T-cell (primary cell): ENCODE measurements at regions not wholly inside any gene's neighbourhood (a gene's known extent, or its start where the extent isn't known, plus 50 kb on each side); places are given as distances from the start of the nearest gene placed in this dataset.

Source experiments
- ATAC-seq, 4 experiments: fragments of 200-7000 bp in 3 of 4; fragments of 150-1000 bp in 1 of 4; cut with Tn5 transposase; replicated peaks in 1 of 4; 1 replicate in 3 of 4; 2 replicates in 1 of 4; pipeline ENCODE4 v1.10.0; 2021; ENCODE audit warnings: moderate library complexity in 3 of 4, mild to moderate bottlenecking in 2 of 4, moderate number of reproducible peaks in 1 of 4
- CTCF ChIA-PET, 2 donors: fragments of 300-600 bp; sonication (Branson Sonifier 250); formaldehyde crosslinking; loops; one replicate each; lab custom pipeline; 2022; ENCODE audit warnings: antibody characterized with exemption in 2 of 2; lab: Charles Lee
- POLR2A ChIA-PET, 2 donors: fragments of 300-600 bp; sonication (Branson Sonifier 250); formaldehyde crosslinking; loops; one replicate each; lab custom pipeline; 2022; ENCODE audit warnings: antibody characterized with exemption in 2 of 2; lab: Charles Lee
- DNase-seq, 35 experiments: peaks; one replicate each; pipeline versions ENCODE4 v3.0.0 to v3.0.0-alpha.2; 2013 to 2023
- H3K27ac ChIP-seq: one replicate; pipeline ENCODE4 v1.5.1; 2013; ENCODE audit warnings: low read length
- H3K27me3 ChIP-seq, 2 experiments: replicated peaks in 1 of 2; 1 replicate in 1 of 2; 2 replicates in 1 of 2; pipeline versions ENCODE4 v1.6.1 to v1.7.0; 2013; ENCODE audit warnings: low read length in 1 of 2, mixed read lengths in 1 of 2; ENCODE audit not compliant: control insufficient read depth in 2 of 2, insufficient read depth in 2 of 2; ENCODE audit errors: extremely low read depth in 1 of 2
- H3K36me3 ChIP-seq, 2 donors: 1 replicate in 1 of 2; 2 replicates in 1 of 2; pipeline versions ENCODE4 v1.6.1 to v1.7.0; 2013; ENCODE audit warnings: low read length in 1 of 2; ENCODE audit not compliant: control insufficient read depth in 2 of 2, insufficient read depth in 1 of 2; ENCODE audit errors: extremely low read depth in 1 of 2
- H3K4me1 ChIP-seq, 2 experiments: 1 replicate in 1 of 2; 2 replicates in 1 of 2; pipeline versions ENCODE4 v1.6.1 to v1.7.0; 2013; ENCODE audit warnings: low read length in 2 of 2, mixed read lengths in 1 of 2; ENCODE audit not compliant: insufficient read depth in 2 of 2, control insufficient read depth in 1 of 2; ENCODE audit errors: extremely low read depth in 1 of 2
- H3K4me3 ChIP-seq, 2 donors: 1 replicate in 1 of 2; 2 replicates in 1 of 2; pipeline versions ENCODE4 v1.5.1 to v1.7.0; 2013; ENCODE audit warnings: mild to moderate bottlenecking in 2 of 2, low read length in 1 of 2, moderate library complexity in 1 of 2; ENCODE audit not compliant: control insufficient read depth in 1 of 2; ENCODE audit errors: extremely low read depth in 1 of 2
- H3K9me3 ChIP-seq: 2 replicates; pipeline ENCODE4 v1.7.0; 2013
- H3K27ac Mint-ChIP-seq, 2 donors: one replicate each; pipeline ENCODE4 v1.8.0; 2020 to 2021; ENCODE audit warnings: mild to moderate bottlenecking in 2 of 2, mixed read lengths in 2 of 2
- H3K27me3 Mint-ChIP-seq, 2 donors: one replicate each; pipeline ENCODE4 v1.8.0; 2021 to 2022; ENCODE audit warnings: mixed read lengths in 2 of 2
- H3K36me3 Mint-ChIP-seq: one replicate; pipeline ENCODE4 v1.8.0; 2021; ENCODE audit warnings: mixed read lengths
- H3K4me1 Mint-ChIP-seq, 3 donors: one replicate each; pipeline ENCODE4 v1.8.0; 2020 to 2022; ENCODE audit warnings: mixed read lengths in 3 of 3, mild to moderate bottlenecking in 1 of 3
- H3K4me3 Mint-ChIP-seq, 3 donors: one replicate each; pipeline ENCODE4 v1.8.0; 2020 to 2022; ENCODE audit warnings: mild to moderate bottlenecking in 3 of 3, mixed read lengths in 3 of 3, moderate library complexity in 3 of 3
- H3K9me3 Mint-ChIP-seq, 3 donors: one replicate each; pipeline ENCODE4 v1.8.0; 2020 to 2022; ENCODE audit warnings: mixed read lengths in 3 of 3
- WGBS: methylation state at CpG from one replicate; pipeline ENCODE4 v1.1.5; 2013; ENCODE audit warnings: missing lambda C conversion rate; ENCODE audit not compliant: insufficient coverage; 5-methylcytosine and 5-hydroxymethylcytosine counted together

- peaks cover 4 to 5% of the 10 kb centered on the region in 2 donors for H3K27me3 Mint-ChIP-seq
- peaks cover 0 to 4% of the 10 kb centered on the region in 2 experiments for H3K27me3 ChIP-seq
- WGBS: 97% methylated on average over 3 of the region's 5 CpGs
- H3K36me3 Mint-ChIP-seq: no peaks in the 10 kb centered on the region
- H3K27ac Mint-ChIP-seq: no peak overlapping the region
- no peak overlapping the region for H3K27ac ChIP-seq
- H3K4me1 ChIP-seq: no peaks in the 10 kb centered on the region
- H3K4me3 ChIP-seq: no peak overlapping the region
- peaks cover 0 to 2% (median 0%) of the 10 kb centered on the region in 3 donors for H3K9me3 Mint-ChIP-seq
- ChIA-PET CTCF (no interaction called here), POLR2A (interaction anchor here in 1 of 2 donors (0.6 kb wide), 1 partner anchor 16 kb away, joined by 4 read pairs; no protein-coding TSS in a partner anchor)
- H3K9me3 ChIP-seq: no peaks in the 10 kb centered on the region
- no peaks in the 10 kb centered on the region for H3K36me3 ChIP-seq
- ATAC-seq: no peak
- H3K4me1 Mint-ChIP-seq: no peaks in the 10 kb centered on the region
- no peak for DNase-seq
- no peak overlapping the region for H3K4me3 Mint-ChIP-seq
These were observed 430.2 kb upstream of the EEF2KMT start for GRCh38 chr16:5527817-5528216.

GRCh38 chr16:5526826-5527225, 429.2 kb upstream of the EEF2KMT start:
- Histone ChIP-seq H3K36me3 (no peaks in the 10 kb centered on the region), H3K4me3 (no peak overlapping the region), H3K27me3 (peaks cover 0 to 4% of the 10 kb centered on the region in 2 experiments), H3K9me3 (no peaks in the 10 kb centered on the region), H3K4me1 (no peaks in the 10 kb centered on the region), H3K27ac (no peak overlapping the region)
- POLR2A ChIA-PET: no interaction called here
- H3K36me3 Mint-ChIP-seq: no peaks in the 10 kb centered on the region
- H3K27ac Mint-ChIP-seq: no peak overlapping the region
- CTCF ChIA-PET: no interaction called here
- no peaks in the 10 kb centered on the region for H3K4me1 Mint-ChIP-seq
- WGBS: 88% methylated on average over 3 of the region's 8 CpGs
- peaks cover 0 to 2% (median 0%) of the 10 kb centered on the region in 3 donors for H3K9me3 Mint-ChIP-seq
- peaks cover 4 to 5% of the 10 kb centered on the region in 2 donors for H3K27me3 Mint-ChIP-seq
- no peak for DNase-seq
- no peak for ATAC-seq
- H3K4me3 Mint-ChIP-seq: no peak overlapping the region

- Histone ChIP-seq H3K36me3 (no peaks in the 10 kb centered on the region), H3K9me3 (no peaks in the 10 kb centered on the region), H3K27ac (no peak overlapping the region), H3K27me3 (peaks cover 0 to 4% of the 10 kb centered on the region in 2 experiments), H3K4me1 (no peaks in the 10 kb centered on the region), H3K4me3 (no peak overlapping the region)
- DNase-seq: no peak
- no peak overlapping the region for H3K4me3 Mint-ChIP-seq
- CTCF ChIA-PET: no interaction called here
- H3K27me3 Mint-ChIP-seq: peaks cover 4 to 5% of the 10 kb centered on the region in 2 donors
- no peaks in the 10 kb centered on the region for H3K36me3 Mint-ChIP-seq
- POLR2A ChIA-PET: no interaction called here
- H3K9me3 Mint-ChIP-seq: peaks cover 0 to 4% (median 0%) of the 10 kb centered on the region in 3 donors
- WGBS: 10% methylated on average over 2 of the region's 10 CpGs
- H3K4me1 Mint-ChIP-seq: no peaks in the 10 kb centered on the region
- no peak for ATAC-seq
- H3K27ac Mint-ChIP-seq: no peak overlapping the region
These were observed 426.2 kb upstream of the EEF2KMT start for GRCh38 chr16:5523829-5524228.

GRCh38 chr16:5516115-5516514, 418.5 kb upstream of the EEF2KMT start:
- H3K27me3 Mint-ChIP-seq: peaks cover 0 to 4% of the 10 kb centered on the region in 2 donors
- Histone ChIP-seq H3K27me3 (peaks cover 0 to 3% of the 10 kb centered on the region in 2 experiments), H3K4me3 (no peak overlapping the region), H3K9me3 (no peaks in the 10 kb centered on the region), H3K4me1 (no peaks in the 10 kb centered on the region), H3K36me3 (no peaks in the 10 kb centered on the region), H3K27ac (no peak overlapping the region)
- DNase-seq (no peak), ATAC-seq (no peak)
- H3K9me3 Mint-ChIP-seq: peaks cover 3 to 20% (median 11%) of the 10 kb centered on the region in 3 donors
- ChIA-PET POLR2A (no interaction called here), CTCF (no interaction called here)
- no peaks in the 10 kb centered on the region for H3K4me1 Mint-ChIP-seq
- no peak overlapping the region for H3K4me3 Mint-ChIP-seq
- H3K36me3 Mint-ChIP-seq: no peaks in the 10 kb centered on the region
- no peak overlapping the region for H3K27ac Mint-ChIP-seq

GRCh38 chr16:5512014-5512413, 414.4 kb upstream of the EEF2KMT start:
- no peak overlapping the region for H3K27ac Mint-ChIP-seq
- no peak for DNase-seq
- WGBS: no CpG with 5 or more reads among the region's 4 CpGs
- no peaks in the 10 kb centered on the region for H3K4me1 Mint-ChIP-seq
- peaks cover 0 to 9% of the 10 kb centered on the region in 2 experiments for H3K27me3 ChIP-seq
- ATAC-seq: no peak
- no peak overlapping the region for H3K4me3 ChIP-seq
- H3K36me3 Mint-ChIP-seq: no peaks in the 10 kb centered on the region
- peaks cover 0 to 5% of the 10 kb centered on the region in 2 donors for H3K27me3 Mint-ChIP-seq
- no peak overlapping the region for H3K4me3 Mint-ChIP-seq
- H3K27ac ChIP-seq: no peak overlapping the region
- H3K36me3 ChIP-seq: no peaks in the 10 kb centered on the region
- POLR2A ChIA-PET: no interaction called here
- no peaks in the 10 kb centered on the region for H3K9me3 ChIP-seq
- H3K9me3 Mint-ChIP-seq: peaks cover 3 to 16% (median 11%) of the 10 kb centered on the region in 3 donors
- H3K4me1 ChIP-seq: no peaks in the 10 kb centered on the region
- CTCF ChIA-PET: no interaction called here

GRCh38 chr16:5510819-5511370, 413.3 kb upstream of the EEF2KMT start:
- H3K36me3 ChIP-seq: no peaks in the 10 kb centered on the region
- H3K27ac Mint-ChIP-seq: no peak overlapping the region
- no peak overlapping the region for H3K4me3 ChIP-seq
- no peak overlapping the region for H3K27ac ChIP-seq
- H3K9me3 Mint-ChIP-seq: peaks cover 0 to 12% (median 7%) of the 10 kb centered on the region in 3 donors
- 51% methylated on average over 2 of the region's 5 CpGs for WGBS
- H3K4me1 ChIP-seq: no peaks in the 10 kb centered on the region
- POLR2A ChIA-PET: no interaction called here
- H3K4me1 Mint-ChIP-seq: no peaks in the 10 kb centered on the region
- peaks cover 0 to 11% of the 10 kb centered on the region in 2 donors for H3K27me3 Mint-ChIP-seq
- H3K27me3 ChIP-seq: peaks cover 0 to 9% of the 10 kb centered on the region in 2 experiments
- H3K9me3 ChIP-seq: no peaks in the 10 kb centered on the region
- DNase-seq (no peak), ATAC-seq (no peak)
- no peaks in the 10 kb centered on the region for H3K36me3 Mint-ChIP-seq
- no peak overlapping the region for H3K4me3 Mint-ChIP-seq
- CTCF ChIA-PET: no interaction called here
